D721Med (cell line): ENCODE measurements at regions not wholly inside any gene's neighbourhood (a gene's known extent, or its start where the extent isn't known, plus 50 kb on each side); places are given as distances from the start of the nearest gene placed in this dataset.

Source experiments
- DNase-seq: peaks from one replicate; pipeline ENCODE4 v3.0.0; 2011; ENCODE audit warnings: low spot score; ENCODE audit not compliant: insufficient read length
- FAIRE-seq: peaks from 2 replicates; lab custom pipeline; 2011; peaks lifted over from hg19 to GRCh38; lab: Jason Lieb, UNC
- TF ChIP-seq, protein P1 (sequence below): IDR thresholded peaks from 2 replicates; pipeline ENCODE4 v1.5.1; 2012; ENCODE audit warnings: mild to moderate bottlenecking, control low read depth; ENCODE audit not compliant: insufficient read depth; ENCODE audit errors: missing control alignments

DNA sequence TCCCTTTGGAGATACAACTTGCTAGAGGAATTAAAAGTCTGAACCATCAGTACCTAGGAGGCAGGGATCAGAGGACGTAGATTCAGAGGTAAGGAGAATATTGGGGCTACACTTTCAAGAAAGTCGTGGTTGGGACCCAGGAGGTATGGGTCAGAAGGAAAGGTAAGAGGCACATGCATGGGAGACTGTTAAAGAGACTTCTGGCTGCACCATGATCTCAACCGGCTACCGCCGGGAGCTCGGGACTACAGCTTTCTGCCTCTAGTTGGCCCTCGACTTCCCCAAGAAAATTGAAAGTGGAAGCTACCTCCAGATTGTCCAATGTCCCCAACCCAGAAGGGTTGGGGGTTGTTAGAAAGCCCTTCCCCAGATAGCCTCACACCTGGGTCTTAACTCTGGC, 355.7 kb upstream of the TMPRSS15 start:
- FAIRE-seq (no peak), DNase-seq (no peak)
- TF ChIP-seq, protein P1, sequence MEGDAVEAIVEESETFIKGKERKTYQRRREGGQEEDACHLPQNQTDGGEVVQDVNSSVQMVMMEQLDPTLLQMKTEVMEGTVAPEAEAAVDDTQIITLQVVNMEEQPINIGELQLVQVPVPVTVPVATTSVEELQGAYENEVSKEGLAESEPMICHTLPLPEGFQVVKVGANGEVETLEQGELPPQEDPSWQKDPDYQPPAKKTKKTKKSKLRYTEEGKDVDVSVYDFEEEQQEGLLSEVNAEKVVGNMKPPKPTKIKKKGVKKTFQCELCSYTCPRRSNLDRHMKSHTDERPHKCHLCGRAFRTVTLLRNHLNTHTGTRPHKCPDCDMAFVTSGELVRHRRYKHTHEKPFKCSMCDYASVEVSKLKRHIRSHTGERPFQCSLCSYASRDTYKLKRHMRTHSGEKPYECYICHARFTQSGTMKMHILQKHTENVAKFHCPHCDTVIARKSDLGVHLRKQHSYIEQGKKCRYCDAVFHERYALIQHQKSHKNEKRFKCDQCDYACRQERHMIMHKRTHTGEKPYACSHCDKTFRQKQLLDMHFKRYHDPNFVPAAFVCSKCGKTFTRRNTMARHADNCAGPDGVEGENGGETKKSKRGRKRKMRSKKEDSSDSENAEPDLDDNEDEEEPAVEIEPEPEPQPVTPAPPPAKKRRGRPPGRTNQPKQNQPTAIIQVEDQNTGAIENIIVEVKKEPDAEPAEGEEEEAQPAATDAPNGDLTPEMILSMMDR: no peak

DNA sequence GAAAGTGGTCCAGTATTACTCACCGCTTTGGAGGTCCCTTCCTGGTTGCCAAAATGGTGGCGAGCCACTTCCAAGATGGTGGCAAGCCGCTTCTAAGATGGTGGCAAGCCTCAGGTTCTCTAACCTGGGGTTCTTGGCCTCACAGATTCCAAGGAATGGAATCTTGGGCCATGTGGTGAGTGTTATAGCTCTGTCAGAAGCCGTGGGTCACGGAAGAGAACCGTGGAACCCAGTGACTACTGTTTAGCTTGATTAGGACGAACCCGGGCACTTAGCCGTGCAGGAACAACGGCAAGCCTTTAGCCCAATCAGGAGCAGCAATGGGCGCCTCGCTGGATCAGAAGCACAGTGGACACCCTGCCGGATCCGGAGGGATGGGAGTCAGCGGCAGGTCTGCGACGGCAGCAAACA, 356.2 kb upstream of the TMPRSS15 start:
- DNase-seq (no peak), FAIRE-seq (no peak)
- TF ChIP-seq, protein P1: no peak

DNA sequence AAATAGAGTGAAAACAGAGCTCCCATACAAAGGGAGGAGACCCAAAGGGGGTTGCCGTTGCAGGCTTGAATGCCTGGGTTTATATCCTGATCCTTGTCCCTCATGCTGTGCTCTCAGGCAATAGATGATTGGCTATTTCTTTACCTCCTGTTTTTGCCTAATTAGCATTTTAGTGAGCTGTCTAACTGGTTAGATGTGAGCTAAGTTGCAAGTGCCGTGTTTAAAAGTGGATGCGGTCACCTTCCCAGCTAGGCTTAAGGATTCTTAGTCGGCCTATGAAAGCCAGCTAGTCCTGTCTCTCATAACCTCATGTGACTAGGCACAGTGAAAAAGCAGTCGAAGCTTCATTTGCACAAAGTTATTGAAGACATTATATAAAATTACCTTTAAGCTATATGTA, 356.7 kb upstream of the TMPRSS15 start:
- TF ChIP-seq, protein P1: no peak
- FAIRE-seq (no peak), DNase-seq (no peak)

DNA sequence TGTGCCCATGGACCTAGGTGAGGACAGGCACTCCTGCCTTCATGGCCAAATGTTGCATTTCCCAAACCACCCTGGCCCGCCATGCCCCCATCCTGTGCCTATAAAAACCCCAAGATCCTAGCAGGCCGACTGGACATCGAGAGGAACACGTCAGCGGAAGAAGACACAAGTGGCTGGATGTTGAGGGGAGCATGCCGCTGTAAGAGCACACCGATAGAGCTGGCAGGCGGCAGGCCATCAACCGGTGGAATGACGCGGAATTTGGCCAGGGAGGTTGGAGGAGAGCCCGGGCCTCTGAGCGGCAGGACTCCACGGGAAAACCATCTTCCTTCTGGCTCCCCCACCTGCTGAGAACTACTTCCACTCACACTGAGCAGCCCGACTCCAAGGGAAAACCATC, 361.1 kb upstream of the TMPRSS15 start:
- no peak for DNase-seq
- TF ChIP-seq, protein P1: no peak
- FAIRE-seq: no peak

DNA sequence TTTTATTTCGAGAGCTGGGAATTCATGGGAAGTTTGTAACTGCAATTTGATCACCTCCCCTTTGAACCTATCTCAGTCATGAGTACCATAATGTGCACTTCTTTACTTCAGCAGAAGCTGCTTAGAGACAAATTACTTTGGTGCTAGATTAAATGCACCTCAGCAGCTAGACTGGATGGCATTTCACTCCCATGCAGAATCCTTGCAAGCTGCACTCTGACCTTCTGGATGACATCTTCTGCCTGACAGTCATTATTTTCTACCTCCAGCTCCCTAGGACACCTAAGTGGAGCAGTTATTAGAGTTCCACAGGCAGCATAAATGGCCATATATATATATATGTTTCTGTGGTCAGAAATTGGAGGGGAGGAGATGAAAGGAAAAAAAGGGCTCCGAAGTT, 366.0 kb upstream of the TMPRSS15 start:
- no peak for FAIRE-seq

DNA sequence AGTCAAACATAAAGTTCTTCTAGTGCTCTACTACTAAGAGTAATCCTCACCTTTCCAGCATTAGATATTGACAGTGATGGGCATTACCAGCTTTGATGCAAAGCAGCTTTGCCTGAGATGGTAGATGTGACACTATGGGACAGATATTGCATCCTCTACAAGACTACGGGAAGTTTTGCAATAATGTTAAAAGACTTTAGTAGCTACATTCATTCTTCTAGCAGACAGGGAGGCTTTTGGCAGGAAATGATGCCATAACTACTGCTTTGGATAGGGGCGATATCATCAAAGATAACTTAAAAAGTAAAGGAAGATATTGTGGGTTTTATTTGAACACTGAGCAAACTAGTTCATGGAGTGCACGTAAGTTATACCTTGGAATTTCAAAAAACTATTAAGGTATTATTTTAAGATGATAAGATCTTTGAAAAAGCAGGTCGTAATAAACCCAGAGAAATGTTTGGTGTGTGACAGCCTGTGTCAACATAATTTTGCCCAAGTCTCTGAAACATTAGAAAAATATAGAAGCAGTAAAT, 368.3 kb upstream of the TMPRSS15 start:
- TF ChIP-seq, protein P1: no peak
- FAIRE-seq: no peak
- no peak for DNase-seq

More for the DNA sequence above, 366.0 kb upstream of the TMPRSS15 start:
- TF ChIP-seq, protein P1: no peak
- no peak for DNase-seq

DNA sequence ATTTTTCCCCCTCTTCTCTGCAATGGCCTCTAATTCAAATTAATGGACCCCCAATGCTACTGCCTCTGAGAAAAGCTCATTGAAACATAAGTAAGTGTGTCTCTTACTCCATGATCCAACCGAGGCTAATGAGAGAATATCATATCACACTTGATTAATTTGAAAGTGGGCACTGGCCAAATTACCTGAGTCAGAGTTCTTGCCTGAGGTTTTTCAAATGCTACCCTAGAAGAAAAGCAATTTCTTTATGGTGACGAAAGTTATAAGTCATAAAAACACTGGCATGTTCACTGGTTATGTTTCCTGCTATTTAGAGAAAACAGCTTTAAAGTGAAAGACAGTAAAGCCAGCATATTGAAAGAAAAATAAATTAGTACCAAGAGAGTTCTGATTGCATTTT, 368.8 kb upstream of the TMPRSS15 start:
- TF ChIP-seq, protein P1: no peak
- DNase-seq (no peak), FAIRE-seq (no peak)
